ENCODE measurements at regions not wholly inside any gene's neighbourhood (a gene's known extent, or its start where the extent isn't known, plus 50 kb on each side); places are given as distances from the start of the nearest gene placed in this dataset.

DNA sequence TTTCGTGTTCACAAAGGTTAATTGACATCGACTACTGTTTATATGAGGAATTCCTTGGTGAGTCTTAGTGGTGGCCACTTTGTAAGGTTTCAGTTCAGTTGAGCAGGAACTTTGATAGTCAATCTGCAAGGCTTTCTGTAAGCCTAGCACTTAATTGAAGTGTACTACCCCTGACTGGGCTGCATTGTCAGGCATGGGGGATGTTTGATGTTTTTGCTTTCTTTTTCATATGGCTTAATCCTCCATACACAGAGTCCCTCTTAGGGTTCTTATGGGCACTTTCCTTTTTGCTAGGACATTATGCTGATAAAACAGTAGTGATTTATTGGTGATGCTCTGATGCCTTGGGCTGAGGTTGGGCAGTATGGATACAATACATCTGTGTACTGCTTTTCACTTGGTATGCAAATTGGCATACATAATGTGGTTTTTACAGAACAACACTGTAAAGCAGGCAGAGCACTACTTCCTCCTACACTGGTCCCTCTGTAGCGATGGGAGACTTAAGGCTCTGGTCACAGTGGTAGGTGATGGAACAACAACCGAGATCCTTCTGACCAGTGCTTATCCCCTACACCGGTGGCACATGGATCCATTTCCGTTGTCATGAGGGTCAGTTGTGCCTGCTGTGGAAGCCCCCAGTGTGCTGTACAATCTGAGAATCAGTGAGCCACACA lies 261.0 kb downstream of the MFSD1 start:
- DNase-seq (ENCODE audit: low read depth), result no peak
- FAIRE-seq, result no peak

DNA sequence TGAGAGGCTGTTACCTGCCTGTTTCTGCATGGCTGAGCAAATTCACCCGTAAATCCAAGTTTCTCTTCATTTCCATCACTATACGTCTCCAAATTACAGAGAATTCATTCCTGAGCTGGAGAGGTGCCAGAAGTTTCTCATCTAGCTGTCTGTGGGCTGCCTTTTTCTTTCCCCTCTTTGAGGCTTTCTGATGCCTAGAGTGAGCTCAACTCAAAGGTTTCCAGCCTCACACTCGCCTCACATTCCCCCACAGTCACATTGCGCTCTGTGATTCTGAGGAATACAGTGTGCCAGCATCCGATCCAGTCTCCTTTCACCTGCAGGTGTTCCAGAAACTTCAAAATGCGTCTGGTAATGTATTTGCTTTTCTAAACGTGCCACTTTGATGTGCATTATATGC lies 267.2 kb downstream of the MFSD1 start, which contains the start of gene IQCJ:
Gene IQCJ, plus strand, starts transcription at position 229 of the 400 bp plus-strand sequence.
- no peak within 1 kb of the TSS for H3K4me3 ChIP-seq (ENCODE audit: low read depth, low read length)
- H3K36me3 ChIP-seq (ENCODE audit: control insufficient read depth, insufficient read depth, low read length), result no peaks in the 10 kb centered on the region
- no peaks in the 10 kb centered on the region for H3K27me3 ChIP-seq (ENCODE audit: control insufficient read depth, insufficient read depth, low read length)
- FAIRE-seq, result no peak
- DNase-seq (ENCODE audit: low read depth), result no peak
- TF ChIP-seq, protein P1, sequence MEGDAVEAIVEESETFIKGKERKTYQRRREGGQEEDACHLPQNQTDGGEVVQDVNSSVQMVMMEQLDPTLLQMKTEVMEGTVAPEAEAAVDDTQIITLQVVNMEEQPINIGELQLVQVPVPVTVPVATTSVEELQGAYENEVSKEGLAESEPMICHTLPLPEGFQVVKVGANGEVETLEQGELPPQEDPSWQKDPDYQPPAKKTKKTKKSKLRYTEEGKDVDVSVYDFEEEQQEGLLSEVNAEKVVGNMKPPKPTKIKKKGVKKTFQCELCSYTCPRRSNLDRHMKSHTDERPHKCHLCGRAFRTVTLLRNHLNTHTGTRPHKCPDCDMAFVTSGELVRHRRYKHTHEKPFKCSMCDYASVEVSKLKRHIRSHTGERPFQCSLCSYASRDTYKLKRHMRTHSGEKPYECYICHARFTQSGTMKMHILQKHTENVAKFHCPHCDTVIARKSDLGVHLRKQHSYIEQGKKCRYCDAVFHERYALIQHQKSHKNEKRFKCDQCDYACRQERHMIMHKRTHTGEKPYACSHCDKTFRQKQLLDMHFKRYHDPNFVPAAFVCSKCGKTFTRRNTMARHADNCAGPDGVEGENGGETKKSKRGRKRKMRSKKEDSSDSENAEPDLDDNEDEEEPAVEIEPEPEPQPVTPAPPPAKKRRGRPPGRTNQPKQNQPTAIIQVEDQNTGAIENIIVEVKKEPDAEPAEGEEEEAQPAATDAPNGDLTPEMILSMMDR (IDR thresholded peaks at IDR 0.05; ENCODE audit: insufficient read depth, low read length, severe bottlenecking), result no peak

More for the DNA sequence above, 261.0 kb downstream of the MFSD1 start:
- TF ChIP-seq, protein P1 (IDR thresholded peaks at IDR 0.05; ENCODE audit: insufficient read depth, low read length, severe bottlenecking), result no peak
- Histone ChIP-seq H3K36me3 (ENCODE audit: control insufficient read depth, insufficient read depth, low read length) (no peaks in the 10 kb centered on the region), H3K4me3 (ENCODE audit: low read depth, low read length) (no peak overlapping the region), H3K27me3 (ENCODE audit: control insufficient read depth, insufficient read depth, low read length) (no peaks in the 10 kb centered on the region)

DNA sequence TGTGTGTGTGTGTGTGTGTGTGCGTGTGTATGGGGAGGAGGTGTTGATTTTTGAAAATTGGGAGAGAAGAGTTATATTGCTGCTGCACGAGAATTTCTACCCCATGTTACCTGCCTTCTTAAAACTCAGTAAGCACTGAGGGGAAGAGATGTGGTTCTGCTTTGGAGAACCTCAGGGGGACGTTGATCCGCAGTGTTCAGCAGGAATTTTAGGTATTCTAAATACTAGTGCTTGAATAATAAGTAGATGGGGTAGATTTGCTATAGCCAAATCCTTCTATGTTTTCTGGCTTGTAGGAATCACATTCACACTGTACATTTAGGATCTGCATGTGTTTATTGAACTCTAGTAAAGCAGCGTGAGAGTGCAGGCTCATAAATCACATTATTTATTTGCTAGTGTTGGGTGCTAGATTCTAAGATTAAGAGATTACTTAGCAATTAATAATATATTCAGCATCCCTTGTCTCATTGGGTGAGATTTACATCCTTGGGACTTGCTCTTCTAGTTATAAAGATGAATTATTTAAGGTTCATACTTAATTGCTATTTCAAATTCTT lies 268.1 kb downstream of the MFSD1 start:
- no peak for FAIRE-seq
- no peak overlapping the region for H3K4me3 ChIP-seq (ENCODE audit: low read depth, low read length)
- no peaks in the 10 kb centered on the region for H3K36me3 ChIP-seq (ENCODE audit: control insufficient read depth, insufficient read depth, low read length)
- no peaks in the 10 kb centered on the region for H3K27me3 ChIP-seq (ENCODE audit: control insufficient read depth, insufficient read depth, low read length)
- DNase-seq (ENCODE audit: low read depth), result no peak
- TF ChIP-seq, protein P1 (IDR thresholded peaks at IDR 0.05; ENCODE audit: insufficient read depth, low read length, severe bottlenecking), result no peak

DNA sequence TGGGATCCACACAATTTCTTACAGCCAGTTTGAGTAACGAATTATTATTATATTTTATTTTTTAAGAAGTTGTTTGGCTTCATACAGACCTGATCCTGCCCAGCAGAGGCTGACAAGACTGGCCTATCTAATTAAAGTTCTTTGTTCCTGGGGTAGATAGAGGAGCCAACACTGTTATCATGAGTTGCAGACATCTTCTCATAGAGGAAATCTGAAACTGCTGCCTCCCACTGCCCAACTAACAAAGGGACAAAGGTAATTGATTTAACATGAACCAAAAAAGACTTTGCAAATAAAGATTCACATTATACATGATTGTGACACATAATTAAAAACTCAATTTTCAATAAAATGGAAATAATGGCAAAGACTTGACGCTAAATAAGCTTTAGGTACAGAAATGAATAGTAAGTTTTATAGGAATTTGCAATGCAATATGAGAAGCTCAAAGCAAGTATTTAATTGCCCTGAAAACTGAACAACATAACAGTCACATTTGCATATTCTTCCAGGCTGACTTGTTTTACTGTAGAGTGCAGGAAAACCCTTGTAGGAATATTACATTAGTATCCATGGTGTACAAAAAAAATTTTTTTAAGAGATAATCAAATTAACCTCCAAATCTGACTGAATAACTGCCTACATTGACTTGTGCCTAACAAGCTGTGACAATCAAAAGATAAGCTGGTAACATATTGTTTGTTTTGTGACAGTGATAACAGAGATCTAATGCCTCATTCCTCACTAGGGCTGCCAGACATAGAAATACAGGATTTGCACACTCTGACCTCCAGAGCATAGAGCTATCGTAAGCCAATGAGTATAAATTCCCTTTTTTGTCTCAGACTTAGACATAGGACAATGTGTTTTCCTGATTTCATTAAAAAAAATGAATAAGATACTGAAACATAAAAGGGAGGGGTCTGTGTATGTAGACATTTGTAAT lies 273.2 kb downstream of the MFSD1 start:
- Histone ChIP-seq H3K27me3 (ENCODE audit: control insufficient read depth, insufficient read depth, low read length) (no peaks in the 10 kb centered on the region), H3K36me3 (ENCODE audit: control insufficient read depth, insufficient read depth, low read length) (no peaks in the 10 kb centered on the region), H3K4me3 (ENCODE audit: low read depth, low read length) (no peak overlapping the region)
- TF ChIP-seq, protein P1 (IDR thresholded peaks at IDR 0.05; ENCODE audit: insufficient read depth, low read length, severe bottlenecking), result no peak
- DNase-seq (ENCODE audit: low read depth), result no peak
- FAIRE-seq, result no peak

DNA sequence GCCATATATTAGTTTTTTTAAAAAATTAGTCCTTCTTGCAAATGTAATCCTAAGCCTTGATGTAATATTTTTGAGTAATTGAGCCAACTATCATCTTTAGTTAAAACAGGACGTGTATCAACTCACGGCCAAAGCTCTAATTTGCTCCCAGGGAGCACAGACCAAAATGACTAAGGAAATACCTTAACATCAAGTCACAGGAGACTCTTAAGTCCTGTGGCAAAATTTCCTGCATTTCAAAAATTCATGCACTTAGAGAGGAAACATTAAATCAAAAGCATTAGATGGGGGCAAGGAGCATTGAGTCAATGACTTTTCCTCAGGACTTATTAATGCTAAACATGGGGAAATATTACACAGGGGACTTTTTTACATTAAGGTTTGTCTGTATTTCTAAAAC lies 276.0 kb downstream of the MFSD1 start:
- TF ChIP-seq, protein P1 (IDR thresholded peaks at IDR 0.05; ENCODE audit: insufficient read depth, low read length, severe bottlenecking), result no peak
- FAIRE-seq (no peak), DNase-seq (ENCODE audit: low read depth) (peak; percentile 45)
- H3K27me3 ChIP-seq (ENCODE audit: control insufficient read depth, insufficient read depth, low read length), result no peaks in the 10 kb centered on the region
- H3K36me3 ChIP-seq (ENCODE audit: control insufficient read depth, insufficient read depth, low read length), result no peaks in the 10 kb centered on the region
- H3K4me3 ChIP-seq (ENCODE audit: low read depth, low read length), result no peak overlapping the region

Data from bronchial epithelial cell (primary cell).